Neural progenitor cell (in vitro differentiated cells): ENCODE measurements at regions not wholly inside any gene's neighbourhood (a gene's known extent, or its start where the extent isn't known, plus 50 kb on each side); places are given as distances from the start of the nearest gene placed in this dataset.

Experiments used
- EZH2 ChIP-seq: fragments of 200-600 bp; sonication (generic); IDR thresholded peaks from 2 replicates; pipeline ENCODE4 v1.6.1; 2017; ENCODE audit warnings: antibody characterized with exemption, mild to moderate bottlenecking, moderate library complexity
- TF ChIP-seq, protein P1 (sequence below): fragments of 200-600 bp; sonication (generic); IDR thresholded peaks from 2 replicates; pipeline ENCODE4 v1.5.1; 2017; ENCODE audit warnings: antibody characterized with exemption, mild to moderate bottlenecking

DNA sequence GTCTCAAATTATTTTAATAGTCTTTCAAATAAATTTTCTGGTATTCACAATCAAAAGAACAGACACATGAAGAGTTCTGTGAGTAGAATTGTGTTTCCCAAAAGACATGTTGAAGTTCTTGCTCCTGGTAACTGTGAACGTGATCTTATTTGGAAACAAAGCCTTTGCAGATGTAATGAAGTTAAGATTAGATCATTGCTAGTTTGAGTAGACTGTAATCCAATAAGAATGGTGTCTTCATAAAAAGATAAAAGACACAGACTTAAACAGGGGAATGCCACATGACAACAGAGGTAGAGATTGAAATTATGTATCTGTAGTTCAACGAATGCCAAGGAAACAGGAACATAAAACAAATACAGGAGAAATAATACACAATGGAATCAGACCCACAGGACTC is 357.4 kb upstream of the CA10 start:
- TF ChIP-seq, protein P1, sequence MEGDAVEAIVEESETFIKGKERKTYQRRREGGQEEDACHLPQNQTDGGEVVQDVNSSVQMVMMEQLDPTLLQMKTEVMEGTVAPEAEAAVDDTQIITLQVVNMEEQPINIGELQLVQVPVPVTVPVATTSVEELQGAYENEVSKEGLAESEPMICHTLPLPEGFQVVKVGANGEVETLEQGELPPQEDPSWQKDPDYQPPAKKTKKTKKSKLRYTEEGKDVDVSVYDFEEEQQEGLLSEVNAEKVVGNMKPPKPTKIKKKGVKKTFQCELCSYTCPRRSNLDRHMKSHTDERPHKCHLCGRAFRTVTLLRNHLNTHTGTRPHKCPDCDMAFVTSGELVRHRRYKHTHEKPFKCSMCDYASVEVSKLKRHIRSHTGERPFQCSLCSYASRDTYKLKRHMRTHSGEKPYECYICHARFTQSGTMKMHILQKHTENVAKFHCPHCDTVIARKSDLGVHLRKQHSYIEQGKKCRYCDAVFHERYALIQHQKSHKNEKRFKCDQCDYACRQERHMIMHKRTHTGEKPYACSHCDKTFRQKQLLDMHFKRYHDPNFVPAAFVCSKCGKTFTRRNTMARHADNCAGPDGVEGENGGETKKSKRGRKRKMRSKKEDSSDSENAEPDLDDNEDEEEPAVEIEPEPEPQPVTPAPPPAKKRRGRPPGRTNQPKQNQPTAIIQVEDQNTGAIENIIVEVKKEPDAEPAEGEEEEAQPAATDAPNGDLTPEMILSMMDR, result no peak
- TF ChIP-seq EZH2, result no peak
